Activated naive CD4-positive, alpha-beta T cell treated with anti-CD3 and anti-CD28 coated beads for 36 hours (primary cell): ENCODE measurements at regions not wholly inside any gene's neighbourhood (a gene's known extent, or its start where the extent isn't known, plus 50 kb on each side); places are given as distances from the start of the nearest gene placed in this dataset.

Source experiments
- CTCF ChIA-PET: fragments of 350-600 bp; sonication (Branson Sonifier 250); formaldehyde crosslinking; loops from one replicate; lab custom pipeline; 2021; ENCODE audit warnings: antibody characterized with exemption; lab: Charles Lee
- DNase-seq: peaks from one replicate; pipeline ENCODE4 v3.0.0-alpha.2; 2020
- H3K27ac Mint-ChIP-seq: one replicate; pipeline ENCODE4 v1.8.0; 2021; ENCODE audit warnings: mild to moderate bottlenecking, mixed read lengths
- H3K27me3 Mint-ChIP-seq: one replicate; pipeline ENCODE4 v1.8.0; 2021; ENCODE audit warnings: low read depth, mixed read lengths
- H3K36me3 Mint-ChIP-seq: one replicate; pipeline ENCODE4 v1.8.0; 2021; ENCODE audit warnings: low read depth, mixed read lengths
- H3K4me1 Mint-ChIP-seq: one replicate; pipeline ENCODE4 v1.8.0; 2021; ENCODE audit warnings: low read depth, mixed read lengths
- H3K4me3 Mint-ChIP-seq: one replicate; pipeline ENCODE4 v1.8.0; 2021; ENCODE audit warnings: mild to moderate bottlenecking, moderate library complexity, mixed read lengths
- H3K9me3 Mint-ChIP-seq: one replicate; pipeline ENCODE4 v1.8.0; 2021; ENCODE audit warnings: mixed read lengths
- intact Hi-C: fragments of 100-400 bp; cut with micrococcal nuclease; formaldehyde crosslinking; loops from one replicate; pipeline ENCODE4 v1.15.1; 2023

DNA sequence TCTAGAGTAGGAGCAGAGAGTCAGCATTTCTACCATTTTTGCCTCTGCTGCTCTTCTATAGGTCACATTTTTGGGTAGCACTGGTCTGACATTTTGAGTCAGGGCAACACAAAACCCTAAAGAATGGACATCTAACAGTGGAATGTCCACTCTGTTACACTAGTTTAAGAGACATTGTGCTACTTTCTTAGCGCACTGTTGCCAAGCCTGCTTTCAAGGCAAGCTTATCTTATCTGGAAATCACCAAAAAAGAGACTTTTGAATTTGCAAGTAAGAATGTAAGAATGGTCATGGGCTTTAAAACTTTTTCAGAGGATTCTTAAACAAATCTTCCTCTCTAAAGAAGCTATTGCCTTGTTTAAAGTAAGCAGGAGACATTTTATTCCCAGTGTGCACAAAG lies 73.0 kb upstream of the STARD4 start:
- Mint-ChIP-seq H3K27me3 (peaks cover 13% of the 10 kb centered on the region), H3K9me3 (no peaks in the 10 kb centered on the region), H3K4me1 (peaks cover 15% of the 10 kb centered on the region), H3K4me3 (no peak overlapping the region), H3K36me3 (no peaks in the 10 kb centered on the region), H3K27ac (no peak overlapping the region)
- DNase-seq = no peak
- intact Hi-C loops = loop anchor here (2.0 kb wide), 1 partner anchor 44 kb away; no protein-coding TSS in a partner anchor
- CTCF ChIA-PET = no interaction called here

GRCh38 chr5:111584651-111585050 lies 72.3 kb upstream of the STARD4 start:
- peak; percentile 6 for DNase-seq
- no peak overlapping the region for H3K4me3 Mint-ChIP-seq
- intact Hi-C loops = loop anchor here (2.0 kb wide), 1 partner anchor 44 kb away; no protein-coding TSS in a partner anchor
- no peak overlapping the region for H3K27ac Mint-ChIP-seq
- peaks cover 2% of the 10 kb centered on the region for H3K9me3 Mint-ChIP-seq
- CTCF ChIA-PET = no interaction called here
- no peaks in the 10 kb centered on the region for H3K36me3 Mint-ChIP-seq
- H3K27me3 Mint-ChIP-seq = peaks cover 11% of the 10 kb centered on the region
- peaks cover 15% of the 10 kb centered on the region for H3K4me1 Mint-ChIP-seq

GRCh38 chr5:111583758-111584203 lies 71.4 kb upstream of the STARD4 start:
- Mint-ChIP-seq H3K27ac (no peak overlapping the region), H3K4me1 (peaks cover 15% of the 10 kb centered on the region), H3K9me3 (peaks cover 4% of the 10 kb centered on the region), H3K4me3 (no peak overlapping the region), H3K36me3 (no peaks in the 10 kb centered on the region), H3K27me3 (peaks cover 9% of the 10 kb centered on the region)
- CTCF ChIA-PET = no interaction called here
- no peak for DNase-seq
- intact Hi-C loops = loop anchor here (2.0 kb wide), 1 partner anchor 45 kb away; no protein-coding TSS in a partner anchor

DNA sequence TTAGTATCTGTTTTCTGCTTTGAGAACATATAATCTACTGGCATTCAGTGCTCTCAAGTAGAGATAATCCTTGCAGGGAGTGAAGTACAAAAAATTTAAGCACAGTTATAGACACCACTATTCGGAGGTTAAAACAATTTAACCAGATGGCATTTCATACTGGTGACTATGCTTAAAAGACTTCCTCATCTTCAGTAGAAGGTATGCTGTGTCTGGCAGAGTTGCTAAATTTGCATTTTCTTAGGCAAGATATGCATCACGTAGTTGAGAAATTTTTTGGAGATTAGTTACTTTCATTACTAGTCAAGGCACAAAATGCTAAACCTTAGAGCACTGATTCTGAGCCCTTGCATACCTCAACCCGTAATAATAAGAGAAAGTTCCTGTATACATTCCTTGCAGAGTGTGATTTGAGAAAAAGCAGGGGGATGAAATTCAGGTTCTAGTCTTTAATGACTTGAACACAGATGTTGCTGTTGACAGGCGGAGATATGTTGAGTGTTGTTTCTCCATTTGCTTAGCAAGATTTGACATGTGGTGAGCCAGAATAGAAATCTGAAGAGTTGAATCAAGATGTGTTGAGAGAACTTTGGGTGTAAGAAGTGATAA lies 70.8 kb upstream of the STARD4 start:
- H3K4me3 Mint-ChIP-seq = no peak overlapping the region
- H3K36me3 Mint-ChIP-seq = no peaks in the 10 kb centered on the region
- peaks cover 11% of the 10 kb centered on the region for H3K4me1 Mint-ChIP-seq
- CTCF ChIA-PET = no interaction called here
- peaks cover 4% of the 10 kb centered on the region for H3K9me3 Mint-ChIP-seq
- H3K27me3 Mint-ChIP-seq = peaks cover 13% of the 10 kb centered on the region
- H3K27ac Mint-ChIP-seq = no peak overlapping the region
- DNase-seq = no peak
- intact Hi-C loops = no loop called here

- Mint-ChIP-seq H3K27me3 (peaks cover 13% of the 10 kb centered on the region), H3K36me3 (no peaks in the 10 kb centered on the region), H3K27ac (no peak overlapping the region), H3K4me3 (no peak overlapping the region), H3K9me3 (peaks cover 4% of the 10 kb centered on the region), H3K4me1 (peaks cover 5% of the 10 kb centered on the region)
- intact Hi-C loops = no loop called here
- CTCF ChIA-PET = no interaction called here
- no peak for DNase-seq
Observed at GRCh38 chr5:111582451-111582850, 70.1 kb upstream of the STARD4 start.

- Mint-ChIP-seq H3K9me3 (peaks cover 4% of the 10 kb centered on the region), H3K27me3 (peaks cover 13% of the 10 kb centered on the region), H3K4me3 (no peak overlapping the region), H3K4me1 (peaks cover 3% of the 10 kb centered on the region), H3K36me3 (no peaks in the 10 kb centered on the region), H3K27ac (no peak overlapping the region)
- intact Hi-C loops = no loop called here
- DNase-seq = no peak
- CTCF ChIA-PET = no interaction called here
Observed at GRCh38 chr5:111580956-111581355, 68.6 kb upstream of the STARD4 start.

GRCh38 chr5:111574311-111574710 lies 62.0 kb upstream of the STARD4 start:
- DNase-seq = no peak
- H3K9me3 Mint-ChIP-seq = no peaks in the 10 kb centered on the region
- intact Hi-C loops = no loop called here

GRCh38 chr5:111572561-111572960 lies 60.2 kb upstream of the STARD4 start:
- CTCF ChIA-PET = no interaction called here
- Mint-ChIP-seq H3K27me3 (peaks cover 8% of the 10 kb centered on the region), H3K27ac (no peak overlapping the region), H3K4me1 (no peaks in the 10 kb centered on the region), H3K36me3 (no peaks in the 10 kb centered on the region), H3K9me3 (no peaks in the 10 kb centered on the region), H3K4me3 (no peak overlapping the region)
- no peak for DNase-seq
- intact Hi-C loops = no loop called here

More at GRCh38 chr5:111574311-111574710, 62.0 kb upstream of the STARD4 start:
- Mint-ChIP-seq H3K4me1 (no peaks in the 10 kb centered on the region), H3K36me3 (no peaks in the 10 kb centered on the region), H3K4me3 (no peak overlapping the region), H3K27me3 (peaks cover 9% of the 10 kb centered on the region), H3K27ac (no peak overlapping the region)
- CTCF ChIA-PET = no interaction called here

DNA sequence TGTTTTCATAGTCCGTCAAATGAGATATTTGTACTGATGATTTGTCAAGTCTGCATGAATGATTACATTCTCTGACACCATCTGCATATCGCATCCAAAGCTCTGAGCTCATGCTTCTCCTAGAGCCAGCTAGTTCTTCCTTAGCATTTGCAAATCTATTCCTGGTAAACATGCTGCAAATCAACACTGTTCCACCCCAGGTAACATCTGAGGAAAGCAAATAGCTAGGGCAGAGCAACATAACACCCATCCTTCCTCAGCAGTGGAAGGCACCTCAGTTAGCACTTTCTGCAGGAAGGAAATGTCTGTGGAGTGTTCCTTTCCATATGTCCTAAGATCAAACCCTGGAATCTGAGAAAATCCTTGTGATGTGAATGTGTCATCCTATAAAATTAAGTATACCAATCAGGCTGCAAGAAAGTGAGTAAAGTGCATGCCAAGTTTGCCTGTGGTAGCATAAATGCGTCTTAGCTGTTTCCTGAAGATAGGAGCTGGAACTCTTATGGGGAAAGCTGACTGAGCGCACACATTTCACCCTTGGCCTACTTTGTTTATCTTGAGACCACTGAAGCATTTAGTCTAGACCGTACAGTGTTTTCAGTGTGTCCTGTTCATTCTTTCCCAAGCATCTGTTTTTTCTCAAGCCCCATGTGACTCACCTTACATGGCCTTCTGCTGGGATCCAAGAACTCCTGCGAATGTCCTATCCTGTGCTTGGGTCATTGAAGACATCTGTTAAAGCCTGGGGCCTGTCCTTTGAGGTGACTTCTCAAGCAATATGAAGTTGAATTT lies 50.9 kb upstream of the STARD4 start:
- H3K9me3 Mint-ChIP-seq = peaks cover 6% of the 10 kb centered on the region
- intact Hi-C loops = no loop called here
- H3K4me1 Mint-ChIP-seq = no peaks in the 10 kb centered on the region
- H3K36me3 Mint-ChIP-seq = peaks cover 5% of the 10 kb centered on the region
- peaks cover 4% of the 10 kb centered on the region for H3K27me3 Mint-ChIP-seq
- no peak overlapping the region for H3K27ac Mint-ChIP-seq
- no peak overlapping the region for H3K4me3 Mint-ChIP-seq
- no peak for DNase-seq
- CTCF ChIA-PET = interaction anchor here (0.5 to 1.3 kb wide), 2 partner anchors 13 to 187 kb away, joined by 3 to 7 read pairs; no protein-coding TSS in a partner anchor

DNA sequence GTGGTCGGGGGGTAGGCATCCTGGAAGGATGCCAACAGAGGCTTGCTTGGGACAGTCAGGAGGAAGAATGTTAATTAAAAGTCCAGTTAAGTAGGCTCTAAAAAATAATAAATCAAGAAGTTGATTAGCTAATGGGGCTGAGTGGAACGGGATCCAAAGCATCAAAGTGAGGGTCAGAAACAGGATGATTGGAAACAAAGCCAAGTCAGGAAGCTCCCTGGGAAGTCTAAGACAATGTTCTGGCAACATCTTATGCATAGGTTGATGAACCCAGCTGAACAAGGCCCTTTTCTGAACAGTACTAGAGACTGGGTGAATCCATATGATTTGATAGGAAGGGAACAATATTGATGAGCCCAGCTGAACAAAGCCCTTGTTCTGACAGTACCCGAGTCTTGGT lies 50.2 kb upstream of the STARD4 start:
- Mint-ChIP-seq H3K36me3 (peaks cover 5% of the 10 kb centered on the region), H3K4me1 (no peaks in the 10 kb centered on the region), H3K27me3 (peaks cover 4% of the 10 kb centered on the region), H3K9me3 (peaks cover 6% of the 10 kb centered on the region), H3K4me3 (no peak overlapping the region), H3K27ac (no peak overlapping the region)
- CTCF ChIA-PET = interaction anchor here (1.3 kb wide), 1 partner anchor 12 kb away, joined by 7 read pairs; no protein-coding TSS in a partner anchor
- no peak for DNase-seq
- intact Hi-C loops = no loop called here
